GM13977 (cell line): ENCODE measurements at regions not wholly inside any gene's neighbourhood (a gene's known extent, or its start where the extent isn't known, plus 50 kb on each side); places are given as distances from the start of the nearest gene placed in this dataset.
A peak's percentile ranks its signal among the peaks of the same experiment; 100 is the strongest.

Experiments used
- DNase-seq: peaks from one replicate; pipeline ENCODE4 v3.0.0; 2012; ENCODE audit warnings: low spot score
- in situ Hi-C: fragments of 300-500 bp; cut with MboI; formaldehyde crosslinking; loops from one replicate; pipeline ENCODE4 v1.12.0; 2022; ENCODE audit warnings: low sequenced_read_pairs, low pct_unique_long_range_greater_than_20kb, mixed read lengths, inconsistent platforms; ENCODE audit not compliant: unreplicated experiment
- TF ChIP-seq, protein P1 (sequence below): IDR thresholded peaks from 2 replicates; pipeline ENCODE4 v1.5.1; 2012; ENCODE audit warnings: mild to moderate bottlenecking, control low read depth; ENCODE audit not compliant: insufficient read depth; ENCODE audit errors: extremely low read depth, missing control alignments

- in situ Hi-C loops = no loop called here
- DNase-seq = no peak
- TF ChIP-seq, protein P1, sequence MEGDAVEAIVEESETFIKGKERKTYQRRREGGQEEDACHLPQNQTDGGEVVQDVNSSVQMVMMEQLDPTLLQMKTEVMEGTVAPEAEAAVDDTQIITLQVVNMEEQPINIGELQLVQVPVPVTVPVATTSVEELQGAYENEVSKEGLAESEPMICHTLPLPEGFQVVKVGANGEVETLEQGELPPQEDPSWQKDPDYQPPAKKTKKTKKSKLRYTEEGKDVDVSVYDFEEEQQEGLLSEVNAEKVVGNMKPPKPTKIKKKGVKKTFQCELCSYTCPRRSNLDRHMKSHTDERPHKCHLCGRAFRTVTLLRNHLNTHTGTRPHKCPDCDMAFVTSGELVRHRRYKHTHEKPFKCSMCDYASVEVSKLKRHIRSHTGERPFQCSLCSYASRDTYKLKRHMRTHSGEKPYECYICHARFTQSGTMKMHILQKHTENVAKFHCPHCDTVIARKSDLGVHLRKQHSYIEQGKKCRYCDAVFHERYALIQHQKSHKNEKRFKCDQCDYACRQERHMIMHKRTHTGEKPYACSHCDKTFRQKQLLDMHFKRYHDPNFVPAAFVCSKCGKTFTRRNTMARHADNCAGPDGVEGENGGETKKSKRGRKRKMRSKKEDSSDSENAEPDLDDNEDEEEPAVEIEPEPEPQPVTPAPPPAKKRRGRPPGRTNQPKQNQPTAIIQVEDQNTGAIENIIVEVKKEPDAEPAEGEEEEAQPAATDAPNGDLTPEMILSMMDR = no peak
Observed at GRCh38 chr10:50987934-50988333, 86.4 kb upstream of the PRKG1 start.

- TF ChIP-seq, protein P1 = no peak
- peak; percentile 28 for DNase-seq
- in situ Hi-C loops = no loop called here
Observed at GRCh38 chr10:50988792-50989191, 85.5 kb upstream of the PRKG1 start.

GRCh38 chr10:50990568-50991455 is 83.5 kb upstream of the PRKG1 start:
- TF ChIP-seq, protein P1 = no peak
- in situ Hi-C loops = no loop called here
- DNase-seq = peak; percentile 31

GRCh38 chr10:50991456-50992355 is 82.6 kb upstream of the PRKG1 start:
- DNase-seq = no peak
- in situ Hi-C loops = no loop called here
- TF ChIP-seq, protein P1 = no peak

DNA sequence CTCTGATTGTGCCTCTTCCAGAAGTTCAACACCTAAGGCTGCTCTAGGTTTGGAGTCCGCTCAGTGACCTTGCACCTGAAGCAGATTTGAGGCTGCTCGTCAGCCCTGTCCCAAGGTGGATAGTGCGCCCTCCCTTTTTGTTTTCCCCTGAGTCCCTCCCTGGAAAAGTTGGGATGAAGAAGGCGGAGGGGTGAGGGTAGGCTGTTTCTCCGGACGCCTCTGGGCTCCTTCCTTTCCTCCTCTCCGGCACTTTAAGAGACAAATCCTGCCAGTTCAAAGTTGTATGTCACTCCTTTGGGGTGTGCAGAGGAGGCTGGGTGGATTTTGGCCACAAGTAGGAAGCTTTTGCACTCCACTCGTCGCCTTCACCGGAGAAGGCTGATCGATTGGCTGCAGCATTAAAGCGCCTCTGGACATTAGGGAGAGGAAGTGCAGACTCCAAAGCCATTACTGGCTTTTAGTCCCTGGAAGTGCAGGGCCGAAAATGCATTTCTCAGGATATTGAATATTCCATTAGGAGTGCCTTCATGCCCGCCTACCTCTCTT is 81.9 kb upstream of the PRKG1 start:
- no peak for DNase-seq
- TF ChIP-seq, protein P1 = no peak
- in situ Hi-C loops = no loop called here
